Tibial nerve (tissue), 4 donors: ENCODE measurements at regions not wholly inside any gene's neighbourhood (a gene's known extent, or its start where the extent isn't known, plus 50 kb on each side); places are given as distances from the start of the nearest gene placed in this dataset.

Experiments
- DNase-seq, 2 donors: peaks; one replicate each; pipeline ENCODE4 v3.0.0-alpha.2; 2019; ENCODE audit warnings: low spot score in 2 of 2
- H3K27ac ChIP-seq, 4 donors: fragments of 200-600 bp; sonication (generic) in 3 of 4; one replicate each; pipeline ENCODE4 v1.5.1; 2017 to 2019; ENCODE audit warnings: mild to moderate bottlenecking in 1 of 4
- H3K27me3 ChIP-seq, 2 donors: fragments of 200-600 bp; sonication (generic) in 1 of 2; one replicate each; pipeline versions ENCODE4 v1.5.1 to v1.6.0; 2017 to 2019
- H3K36me3 ChIP-seq, 3 donors: fragments of 200-600 bp; sonication (generic); one replicate each; pipeline ENCODE4 v1.5.1; 2018 to 2019
- H3K4me1 ChIP-seq, 4 donors: fragments of 200-600 bp; sonication (generic) in 3 of 4; one replicate each; pipeline ENCODE4 v1.5.1; 2017 to 2019
- H3K4me3 ChIP-seq, 4 donors: fragments of 200-600 bp; sonication (generic) in 3 of 4; one replicate each; pipeline ENCODE4 v1.5.1; 2017 to 2019; ENCODE audit warnings: mild to moderate bottlenecking in 1 of 4, moderate library complexity in 1 of 4
- H3K9me3 ChIP-seq, 4 donors: fragments of 200-600 bp; sonication (generic) in 3 of 4; one replicate each; pipeline ENCODE4 v1.5.1; 2017 to 2019
- CTCF ChIP-seq, 5 experiments: fragments of 200-600 bp in 3 of 5; fragments of 450-650 bp in 2 of 5; sonication (generic) in 3 of 5; IDR thresholded peaks; one replicate each; pipeline ENCODE4 v1.5.1; 2016 to 2019; ENCODE audit warnings: antibody characterized with exemption in 5 of 5, mild to moderate bottlenecking in 3 of 5, moderate library complexity in 2 of 5
- EP300 ChIP-seq, 2 donors: sonication (generic); formaldehyde crosslinking; IDR thresholded peaks; one replicate each; pipeline ENCODE4 v1.6.1; 2017; ENCODE audit warnings: antibody characterized with exemption in 2 of 2, mild to moderate bottlenecking in 1 of 2
- POLR2A ChIP-seq, 2 donors: fragments of 450-650 bp; IDR thresholded peaks; one replicate each; pipeline ENCODE4 v1.6.1; 2017; ENCODE audit warnings: antibody characterized with exemption in 2 of 2, mild to moderate bottlenecking in 2 of 2, moderate library complexity in 2 of 2
- WGBS, 2 donors: methylation state at CpG; one replicate each; pipeline ENCODE4 v1.1.5; 2018; 5-methylcytosine and 5-hydroxymethylcytosine counted together

GRCh38 chr2:4181062-4181461 is 477.7 kb downstream of the DCDC2C start:
- Histone ChIP-seq H3K4me1 (no peaks in the 10 kb centered on the region), H3K9me3 (peaks cover 0 to 14% (median 2%) of the 10 kb centered on the region in 4 donors), H3K27ac (no peak overlapping the region), H3K36me3 (no peaks in the 10 kb centered on the region), H3K4me3 (no peak overlapping the region), H3K27me3 (no peaks in the 10 kb centered on the region)
- no peak for DNase-seq
- no peak for TF ChIP-seq POLR2A (IDR thresholded peaks at IDR 0.05)
- no peak for TF ChIP-seq EP300 (IDR thresholded peaks at IDR 0.05)
- TF ChIP-seq CTCF (IDR thresholded peaks at IDR 0.05): no peak
- WGBS, 2 donors: 55 to 70% methylated on average over 1 of the region's 1 CpG

GRCh38 chr2:4188561-4188960 is 485.2 kb downstream of the DCDC2C start:
- TF ChIP-seq CTCF (IDR thresholded peaks at IDR 0.05): no peak
- no peak for TF ChIP-seq POLR2A (IDR thresholded peaks at IDR 0.05)
- no peak for TF ChIP-seq EP300 (IDR thresholded peaks at IDR 0.05)
- 86% methylated on average over 2 of the region's 2 CpGs for WGBS, 2 donors

GRCh38 chr2:4190548-4190947 is 487.2 kb downstream of the DCDC2C start:
- H3K27ac ChIP-seq: no peak overlapping the region
- 86 to 92% methylated on average over 5 of the region's 5 CpGs for WGBS, 2 donors
- no peaks in the 10 kb centered on the region for H3K27me3 ChIP-seq
- no peaks in the 10 kb centered on the region for H3K4me1 ChIP-seq
- DNase-seq: no peak
- H3K9me3 ChIP-seq: peaks cover 0 to 17% (median 0%) of the 10 kb centered on the region in 4 donors
- H3K4me3 ChIP-seq: no peak overlapping the region
- H3K36me3 ChIP-seq: no peaks in the 10 kb centered on the region
- TF ChIP-seq CTCF (IDR thresholded peaks at IDR 0.05) (no peak), EP300 (IDR thresholded peaks at IDR 0.05) (no peak), POLR2A (IDR thresholded peaks at IDR 0.05) (no peak)

More at GRCh38 chr2:4188561-4188960, 485.2 kb downstream of the DCDC2C start:
- Histone ChIP-seq H3K9me3 (peaks cover 0 to 17% (median 0%) of the 10 kb centered on the region in 4 donors), H3K27ac (no peak overlapping the region), H3K36me3 (no peaks in the 10 kb centered on the region), H3K27me3 (no peaks in the 10 kb centered on the region), H3K4me1 (no peaks in the 10 kb centered on the region), H3K4me3 (no peak overlapping the region)
- DNase-seq: no peak

- H3K4me1 ChIP-seq: no peaks in the 10 kb centered on the region
- no peaks in the 10 kb centered on the region for H3K27me3 ChIP-seq
- peaks cover 0 to 17% (median 0%) of the 10 kb centered on the region in 4 donors for H3K9me3 ChIP-seq
- H3K27ac ChIP-seq: no peak overlapping the region
- H3K4me3 ChIP-seq: no peak overlapping the region
- 89 to 100% methylated on average over 2 of the region's 2 CpGs for WGBS, 2 donors
- no peak for DNase-seq
- no peak for TF ChIP-seq CTCF (IDR thresholded peaks at IDR 0.05)
- TF ChIP-seq EP300 (IDR thresholded peaks at IDR 0.05): no peak
- no peak for TF ChIP-seq POLR2A (IDR thresholded peaks at IDR 0.05)
- H3K36me3 ChIP-seq: no peaks in the 10 kb centered on the region
Observed at GRCh38 chr2:4192119-4192518, 488.7 kb downstream of the DCDC2C start.

- Histone ChIP-seq H3K27me3 (no peaks in the 10 kb centered on the region), H3K9me3 (peaks cover 0 to 8% (median 1%) of the 10 kb centered on the region in 4 donors), H3K27ac (no peak overlapping the region), H3K4me1 (no peaks in the 10 kb centered on the region), H3K4me3 (no peak overlapping the region), H3K36me3 (no peaks in the 10 kb centered on the region)
- WGBS, 2 donors: 69 to 71% methylated on average over 10 of the region's 10 CpGs
- DNase-seq: no peak
- TF ChIP-seq POLR2A (IDR thresholded peaks at IDR 0.05) (no peak), CTCF (IDR thresholded peaks at IDR 0.05) (no peak), EP300 (IDR thresholded peaks at IDR 0.05) (no peak)
Observed at GRCh38 chr2:4214444-4215205, 511.2 kb downstream of the DCDC2C start.
